Lung (tissue), 11 donors: ENCODE measurements at regions not wholly inside any gene's neighbourhood (a gene's known extent, or its start where the extent isn't known, plus 50 kb on each side); places are given as distances from the start of the nearest gene placed in this dataset.

ENCODE experiments used
- ATAC-seq: fragments of 200-7000 bp; cut with Tn5 transposase; one replicate; pipeline ENCODE4 v1.9.1; 2020; ENCODE audit warnings: moderate number of reproducible peaks; ENCODE audit not compliant: insufficient read depth, low FRiP score
- DNase-seq, 3 donors: peaks; one replicate each; pipeline ENCODE4 v3.0.0-alpha.2; 2013 to 2017
- H3K27ac ChIP-seq, 2 donors: one replicate each; pipeline ENCODE4 v1.5.1; 2013; ENCODE audit warnings: mild to moderate bottlenecking in 2 of 2, moderate library complexity in 2 of 2, control low read depth in 1 of 2, inconsistent platforms in 1 of 2, low read depth in 1 of 2, low read length in 1 of 2
- H3K27me3 ChIP-seq, 3 donors: one replicate each; pipeline ENCODE4 v1.5.1; 2013; ENCODE audit warnings: low read length in 2 of 3; ENCODE audit not compliant: control insufficient read depth in 3 of 3, insufficient read depth in 3 of 3
- H3K36me3 ChIP-seq, 4 donors: one replicate each; pipeline ENCODE4 v1.5.1; 2013; ENCODE audit warnings: low read length in 4 of 4, mild to moderate bottlenecking in 1 of 4, moderate library complexity in 1 of 4; ENCODE audit not compliant: control insufficient read depth in 4 of 4, insufficient read depth in 4 of 4
- H3K4me1 ChIP-seq, 5 donors: one replicate each; pipeline ENCODE4 v1.5.1; 2013; ENCODE audit warnings: low read length in 5 of 5, mild to moderate bottlenecking in 2 of 5, moderate library complexity in 1 of 5; ENCODE audit not compliant: control insufficient read depth in 5 of 5, insufficient read depth in 5 of 5
- H3K4me3 ChIP-seq: one replicate; pipeline ENCODE4 v1.5.1; 2013; ENCODE audit warnings: mild to moderate bottlenecking, control low read depth, moderate library complexity
- H3K9ac ChIP-seq, 2 donors: one replicate each; pipeline ENCODE4 v1.5.1; 2013; ENCODE audit warnings: low read length in 2 of 2, control low read depth in 1 of 2; ENCODE audit not compliant: insufficient read depth in 1 of 2
- H3K9me3 ChIP-seq, 4 donors: one replicate each; pipeline ENCODE4 v1.5.1; 2013; ENCODE audit warnings: low read length in 3 of 4, mild to moderate bottlenecking in 1 of 4, moderate library complexity in 1 of 4; ENCODE audit not compliant: control insufficient read depth in 4 of 4, insufficient read depth in 3 of 4
- CTCF ChIP-seq: IDR thresholded peaks from 2 replicates; pipeline ENCODE4 v1.5.1; 2012; ENCODE audit warnings: mild to moderate bottlenecking; ENCODE audit errors: control extremely low read depth, extremely low read depth
- WGBS, 2 donors: extraction: QIAGEN DNeasy Blood & Tissue Kit; methylation state at CpG; one replicate each; pipeline ENCODE4 v1.1.7; 2013; 5-methylcytosine and 5-hydroxymethylcytosine counted together
- donor health status: control.
- donor health status: control.
- donor health status: Bipolar disorder and iron deficiency.
- donor health status: healthy.
- donor health status: DM: yes; HTN: yes; CAD: no.

GRCh38 chr13:70380809-70381208 is 272.6 kb upstream of the KLHL1 start:
- Histone ChIP-seq H3K4me1 (no peaks in the 10 kb centered on the region), H3K27me3 (no peaks in the 10 kb centered on the region), H3K36me3 (no peaks in the 10 kb centered on the region), H3K27ac (no peak overlapping the region), H3K9me3 (no peaks in the 10 kb centered on the region), H3K4me3 (no peak overlapping the region), H3K9ac (no peak overlapping the region)
- no peak for TF ChIP-seq CTCF
- ATAC-seq (no peak), DNase-seq (no peak)
- 84 to 88% methylated on average over 2 of the region's 2 CpGs for WGBS, 2 donors

- no peaks in the 10 kb centered on the region for H3K9me3 ChIP-seq
- no peak overlapping the region for H3K9ac ChIP-seq
- H3K4me3 ChIP-seq: no peak overlapping the region
- no peaks in the 10 kb centered on the region for H3K4me1 ChIP-seq
- H3K27me3 ChIP-seq: no peaks in the 10 kb centered on the region
- WGBS, 2 donors: 85 to 89% methylated on average over 2 of the region's 2 CpGs
- DNase-seq (no peak), ATAC-seq (no peak)
- H3K36me3 ChIP-seq: no peaks in the 10 kb centered on the region
- TF ChIP-seq CTCF: no peak
- no peak overlapping the region for H3K27ac ChIP-seq
These were observed 267.5 kb upstream of the KLHL1 start for GRCh38 chr13:70375718-70376117.

GRCh38 chr13:70370924-70371323 is 262.7 kb upstream of the KLHL1 start:
- H3K36me3 ChIP-seq: no peaks in the 10 kb centered on the region
- ATAC-seq (no peak), DNase-seq (no peak)
- WGBS, 2 donors: 71 to 74% methylated on average over 6 of the region's 6 CpGs
- no peak overlapping the region for H3K27ac ChIP-seq
- H3K4me3 ChIP-seq: no peak overlapping the region
- no peaks in the 10 kb centered on the region for H3K4me1 ChIP-seq
- H3K9ac ChIP-seq: no peak overlapping the region
- H3K27me3 ChIP-seq: no peaks in the 10 kb centered on the region
- TF ChIP-seq CTCF: no peak
- H3K9me3 ChIP-seq: no peaks in the 10 kb centered on the region

GRCh38 chr13:70366720-70367119 is 258.5 kb upstream of the KLHL1 start:
- Histone ChIP-seq H3K27ac (no peak overlapping the region), H3K9ac (no peak overlapping the region), H3K27me3 (no peaks in the 10 kb centered on the region), H3K9me3 (no peaks in the 10 kb centered on the region), H3K36me3 (no peaks in the 10 kb centered on the region), H3K4me1 (no peaks in the 10 kb centered on the region), H3K4me3 (no peak overlapping the region)
- WGBS, 2 donors: 90 to 93% methylated on average over 4 of the region's 4 CpGs
- TF ChIP-seq CTCF: no peak
- DNase-seq (no peak), ATAC-seq (no peak)
